ENCODE measurements at regions not wholly inside any gene's neighbourhood (a gene's known extent, or its start where the extent isn't known, plus 50 kb on each side); places are given as distances from the start of the nearest gene placed in this dataset.

DNA sequence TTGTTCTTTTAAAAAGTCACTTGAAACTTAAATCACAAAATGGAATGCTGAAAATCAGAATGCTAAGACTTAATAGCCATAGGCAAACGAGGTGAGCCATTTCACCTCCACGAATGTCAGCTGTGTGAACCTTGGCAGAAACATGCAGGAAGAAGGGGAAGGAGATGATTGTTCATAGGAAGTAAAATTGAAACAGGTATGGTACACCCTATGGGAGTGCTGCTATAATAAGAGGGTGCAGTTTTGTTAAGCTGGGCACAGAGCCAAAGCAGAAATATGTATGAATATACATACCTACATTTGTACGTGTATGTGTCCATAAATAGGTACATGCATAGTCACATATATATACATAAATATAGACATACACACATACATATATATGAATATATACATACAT is 51.0 kb upstream of the SPINK5 start:
- TF ChIP-seq EP300 (IDR thresholded peaks at IDR 0.05): no peak
- Histone ChIP-seq H3K4me1 (no peaks in the 10 kb centered on the region), H3K27me3 (no peaks in the 10 kb centered on the region), H3K9me3 (no peaks in the 10 kb centered on the region), H3K27ac (no peak overlapping the region), H3K36me3 (no peaks in the 10 kb centered on the region), H3K4me3 (no peak overlapping the region)
- 38 to 53% methylated on average over 3 of the region's 3 CpGs for WGBS, 2 donors
- DNase-seq: no peak
- ATAC-seq (ENCODE audit: low FRiP score in 2 of 2): no peak

DNA sequence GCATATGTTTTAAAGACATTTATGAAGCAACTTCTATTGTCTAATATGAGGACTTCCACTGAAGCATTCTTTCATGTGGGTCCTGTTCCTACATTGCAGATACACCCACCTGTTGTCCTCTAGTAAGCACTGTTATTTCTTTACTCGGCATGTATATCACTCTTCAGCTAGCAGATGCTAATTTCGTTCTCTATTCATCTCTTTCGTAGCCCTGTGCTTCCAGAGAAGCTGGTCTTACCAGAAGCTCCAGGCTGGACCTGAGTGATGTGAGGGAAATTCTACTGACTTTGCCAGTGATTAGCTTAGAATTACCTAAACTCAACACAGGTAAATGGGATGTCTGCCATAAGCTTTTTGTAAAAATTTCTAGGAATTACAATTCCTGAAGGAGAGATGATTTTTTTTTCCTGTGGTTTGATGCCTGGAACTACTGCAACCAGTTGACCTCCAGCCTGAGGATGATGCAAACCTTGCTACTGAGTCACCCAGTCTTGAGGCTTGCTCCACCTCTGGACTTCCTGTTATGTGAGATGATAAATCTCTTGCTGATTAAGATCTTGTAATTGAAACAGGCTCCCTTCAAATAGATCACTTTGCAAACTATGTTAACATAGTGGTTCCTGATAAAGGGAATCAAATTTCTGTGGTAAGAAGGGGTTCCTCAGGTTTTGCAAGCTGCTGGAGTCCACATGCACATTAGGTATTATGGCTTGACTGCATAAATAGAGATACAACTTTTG is 52.2 kb upstream of the SPINK5 start:
- H3K36me3 ChIP-seq: no peaks in the 10 kb centered on the region
- no peaks in the 10 kb centered on the region for H3K9me3 ChIP-seq
- whole genome bisulfite sequencing, 2 donors: 89 to 92% methylated on average over 3 of the region's 3 CpGs
- no peak overlapping the region for H3K27ac ChIP-seq
- H3K4me1 ChIP-seq: no peaks in the 10 kb centered on the region
- no peaks in the 10 kb centered on the region for H3K27me3 ChIP-seq
- peak in 1 of 2 donors; percentile 31 for DNase-seq
- peak in 1 of 2 donors; percentile 39 for ATAC-seq (ENCODE audit: low FRiP score in 2 of 2)
- no peak overlapping the region for H3K4me3 ChIP-seq
- TF ChIP-seq, protein P1, sequence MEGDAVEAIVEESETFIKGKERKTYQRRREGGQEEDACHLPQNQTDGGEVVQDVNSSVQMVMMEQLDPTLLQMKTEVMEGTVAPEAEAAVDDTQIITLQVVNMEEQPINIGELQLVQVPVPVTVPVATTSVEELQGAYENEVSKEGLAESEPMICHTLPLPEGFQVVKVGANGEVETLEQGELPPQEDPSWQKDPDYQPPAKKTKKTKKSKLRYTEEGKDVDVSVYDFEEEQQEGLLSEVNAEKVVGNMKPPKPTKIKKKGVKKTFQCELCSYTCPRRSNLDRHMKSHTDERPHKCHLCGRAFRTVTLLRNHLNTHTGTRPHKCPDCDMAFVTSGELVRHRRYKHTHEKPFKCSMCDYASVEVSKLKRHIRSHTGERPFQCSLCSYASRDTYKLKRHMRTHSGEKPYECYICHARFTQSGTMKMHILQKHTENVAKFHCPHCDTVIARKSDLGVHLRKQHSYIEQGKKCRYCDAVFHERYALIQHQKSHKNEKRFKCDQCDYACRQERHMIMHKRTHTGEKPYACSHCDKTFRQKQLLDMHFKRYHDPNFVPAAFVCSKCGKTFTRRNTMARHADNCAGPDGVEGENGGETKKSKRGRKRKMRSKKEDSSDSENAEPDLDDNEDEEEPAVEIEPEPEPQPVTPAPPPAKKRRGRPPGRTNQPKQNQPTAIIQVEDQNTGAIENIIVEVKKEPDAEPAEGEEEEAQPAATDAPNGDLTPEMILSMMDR (IDR thresholded peaks at IDR 0.05): no peak
- TF ChIP-seq EP300 (IDR thresholded peaks at IDR 0.05) (no peak), POLR2AphosphoS5 (IDR thresholded peaks at IDR 0.05) (no peak), POLR2A (IDR thresholded peaks at IDR 0.05) (no peak)

DNA sequence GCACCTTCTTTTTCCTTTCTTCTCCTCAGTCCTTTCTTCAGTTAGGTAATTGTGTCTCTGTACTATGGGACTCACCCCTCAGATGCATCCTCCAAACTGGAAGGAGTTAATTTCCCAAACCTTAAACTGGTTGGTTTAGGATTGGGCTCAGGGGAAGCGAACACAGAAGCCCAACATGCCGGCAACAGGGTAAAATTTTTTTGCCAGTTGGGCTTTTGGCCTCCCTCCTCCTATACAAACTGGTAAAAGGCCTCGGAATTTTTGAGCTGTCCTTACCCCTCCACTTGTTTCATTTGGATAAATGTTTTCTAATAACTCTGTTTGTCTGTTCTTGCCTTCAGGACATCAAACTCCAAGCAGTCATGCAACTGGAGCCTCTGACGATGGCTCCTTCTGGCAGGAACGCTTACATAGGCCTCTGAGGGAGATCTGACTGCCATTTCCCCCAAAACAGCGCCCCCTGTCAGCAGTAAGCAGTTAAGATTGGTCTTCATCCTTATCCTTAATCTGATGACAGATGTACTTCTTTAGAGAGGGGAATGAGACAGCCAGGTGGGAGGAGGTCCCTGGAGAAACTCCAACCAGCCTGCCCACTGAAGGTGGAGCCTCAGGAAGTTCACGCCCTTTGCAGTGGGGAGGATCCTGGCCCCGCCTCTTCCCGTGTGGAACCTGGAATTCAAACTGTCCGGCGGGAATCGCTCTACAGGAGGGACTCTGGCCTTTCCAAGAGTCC is 57.8 kb upstream of the SPINK5 start:
- H3K9me3 ChIP-seq: peaks cover 14 to 20% (median 19%) of the 10 kb centered on the region in 4 donors
- no peak for DNase-seq
- H3K4me1 ChIP-seq: no peaks in the 10 kb centered on the region
- H3K4me3 ChIP-seq: no peak overlapping the region
- no peak overlapping the region for H3K27ac ChIP-seq
- H3K27me3 ChIP-seq: no peaks in the 10 kb centered on the region
- H3K36me3 ChIP-seq: no peaks in the 10 kb centered on the region
- no peak for ATAC-seq (ENCODE audit: low FRiP score in 2 of 2)
- 72 to 76% methylated on average over 12 of the region's 12 CpGs for WGBS, 2 donors
- TF ChIP-seq POLR2A (IDR thresholded peaks at IDR 0.05) (no peak), EP300 (IDR thresholded peaks at IDR 0.05) (no peak), POLR2AphosphoS5 (IDR thresholded peaks at IDR 0.05) (no peak)
- TF ChIP-seq, protein P1 (IDR thresholded peaks at IDR 0.05): no peak

DNA sequence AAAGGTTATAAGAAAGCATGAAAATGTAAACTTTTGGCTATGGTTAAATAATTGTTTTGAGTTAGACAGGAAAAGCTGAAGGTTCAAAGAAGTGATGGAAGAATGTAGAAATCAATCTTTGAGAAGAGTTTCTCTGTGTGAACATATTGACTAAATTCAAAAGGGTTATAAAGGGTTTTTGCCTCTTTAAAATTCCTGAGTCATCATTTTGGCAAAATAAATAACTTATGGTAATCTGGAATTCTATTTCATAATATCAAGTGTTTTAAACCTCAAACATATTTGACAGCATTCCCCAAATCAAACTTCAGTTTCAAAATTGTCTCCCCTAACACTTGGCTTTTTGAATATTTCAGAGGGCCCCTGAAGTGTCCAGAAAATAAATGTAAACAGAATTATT is 60.6 kb upstream of the SPINK5 start:
- DNase-seq (no peak), ATAC-seq (ENCODE audit: low FRiP score in 2 of 2) (no peak)
- Histone ChIP-seq H3K4me3 (no peak overlapping the region), H3K27ac (no peak overlapping the region), H3K27me3 (no peaks in the 10 kb centered on the region), H3K4me1 (no peaks in the 10 kb centered on the region), H3K36me3 (no peaks in the 10 kb centered on the region), H3K9me3 (peaks cover 14 to 23% (median 23%) of the 10 kb centered on the region in 4 donors)
- no peak for TF ChIP-seq POLR2A (IDR thresholded peaks at IDR 0.05)
- TF ChIP-seq EP300 (IDR thresholded peaks at IDR 0.05): no peak

DNA sequence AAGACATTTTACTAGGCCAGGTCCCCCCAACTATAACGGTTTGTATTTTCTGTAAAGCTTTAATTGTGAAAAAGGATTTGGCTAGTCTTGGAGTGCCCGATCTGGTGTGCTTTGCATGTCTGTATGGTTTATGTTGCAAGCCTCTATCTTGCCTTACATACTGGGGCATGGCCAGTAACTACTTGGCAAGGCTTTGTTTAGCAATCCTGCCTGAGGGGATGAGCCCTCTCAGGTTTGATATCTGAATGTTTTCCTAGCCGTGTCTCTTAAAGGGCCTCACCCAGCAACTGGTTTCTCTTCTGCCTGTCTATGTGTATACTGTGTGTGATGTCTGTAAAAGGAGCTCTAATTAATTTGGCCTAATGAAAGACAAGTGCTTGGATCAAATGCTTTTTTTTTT is 61.3 kb upstream of the SPINK5 start:
- ATAC-seq (ENCODE audit: low FRiP score in 2 of 2) (no peak), DNase-seq (no peak)
- H3K4me3 ChIP-seq: no peak overlapping the region
- H3K4me1 ChIP-seq: no peaks in the 10 kb centered on the region
- H3K27ac ChIP-seq: no peak overlapping the region
- WGBS, 2 donors: 62 to 71% methylated on average over 3 of the region's 3 CpGs
- peaks cover 14 to 23% (median 23%) of the 10 kb centered on the region in 4 donors for H3K9me3 ChIP-seq
- no peaks in the 10 kb centered on the region for H3K27me3 ChIP-seq
- no peaks in the 10 kb centered on the region for H3K36me3 ChIP-seq
- TF ChIP-seq EP300 (IDR thresholded peaks at IDR 0.05) (no peak), POLR2AphosphoS5 (IDR thresholded peaks at IDR 0.05) (no peak), POLR2A (IDR thresholded peaks at IDR 0.05) (no peak)
- TF ChIP-seq, protein P1 (IDR thresholded peaks at IDR 0.05): no peak

All from upper lobe of left lung (tissue), 6 donors.